ENCODE measurements at regions not wholly inside any gene's neighbourhood (a gene's known extent, or its start where the extent isn't known, plus 50 kb on each side); places are given as distances from the start of the nearest gene placed in this dataset.

DNA sequence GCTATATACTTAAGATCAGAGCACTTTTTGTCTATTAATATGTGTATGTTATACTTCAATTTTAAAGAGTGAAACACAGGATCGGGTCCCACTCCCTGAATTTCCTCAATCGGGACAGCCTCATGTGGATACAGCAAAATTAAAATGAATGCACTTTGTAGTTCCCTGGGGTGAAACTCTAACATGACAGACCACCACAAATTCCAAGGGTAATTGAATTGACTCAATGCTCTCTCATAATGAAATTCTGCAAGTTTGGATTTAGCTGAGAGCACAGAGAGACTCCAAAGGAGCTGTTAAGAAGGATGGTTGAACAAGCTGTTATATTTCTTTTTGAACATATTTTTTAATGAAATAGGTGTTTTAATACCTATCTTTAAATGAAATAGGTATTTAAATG lies 413.6 kb downstream of the GXYLT1 start:
- TF ChIP-seq, protein P1, sequence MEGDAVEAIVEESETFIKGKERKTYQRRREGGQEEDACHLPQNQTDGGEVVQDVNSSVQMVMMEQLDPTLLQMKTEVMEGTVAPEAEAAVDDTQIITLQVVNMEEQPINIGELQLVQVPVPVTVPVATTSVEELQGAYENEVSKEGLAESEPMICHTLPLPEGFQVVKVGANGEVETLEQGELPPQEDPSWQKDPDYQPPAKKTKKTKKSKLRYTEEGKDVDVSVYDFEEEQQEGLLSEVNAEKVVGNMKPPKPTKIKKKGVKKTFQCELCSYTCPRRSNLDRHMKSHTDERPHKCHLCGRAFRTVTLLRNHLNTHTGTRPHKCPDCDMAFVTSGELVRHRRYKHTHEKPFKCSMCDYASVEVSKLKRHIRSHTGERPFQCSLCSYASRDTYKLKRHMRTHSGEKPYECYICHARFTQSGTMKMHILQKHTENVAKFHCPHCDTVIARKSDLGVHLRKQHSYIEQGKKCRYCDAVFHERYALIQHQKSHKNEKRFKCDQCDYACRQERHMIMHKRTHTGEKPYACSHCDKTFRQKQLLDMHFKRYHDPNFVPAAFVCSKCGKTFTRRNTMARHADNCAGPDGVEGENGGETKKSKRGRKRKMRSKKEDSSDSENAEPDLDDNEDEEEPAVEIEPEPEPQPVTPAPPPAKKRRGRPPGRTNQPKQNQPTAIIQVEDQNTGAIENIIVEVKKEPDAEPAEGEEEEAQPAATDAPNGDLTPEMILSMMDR (IDR thresholded peaks at IDR 0.05; ENCODE audit: insufficient read depth, low read length): no peak
- no peak for TF ChIP-seq GABPA (IDR thresholded peaks at IDR 0.05; ENCODE audit: low read depth)
- TF ChIP-seq, protein P2, sequence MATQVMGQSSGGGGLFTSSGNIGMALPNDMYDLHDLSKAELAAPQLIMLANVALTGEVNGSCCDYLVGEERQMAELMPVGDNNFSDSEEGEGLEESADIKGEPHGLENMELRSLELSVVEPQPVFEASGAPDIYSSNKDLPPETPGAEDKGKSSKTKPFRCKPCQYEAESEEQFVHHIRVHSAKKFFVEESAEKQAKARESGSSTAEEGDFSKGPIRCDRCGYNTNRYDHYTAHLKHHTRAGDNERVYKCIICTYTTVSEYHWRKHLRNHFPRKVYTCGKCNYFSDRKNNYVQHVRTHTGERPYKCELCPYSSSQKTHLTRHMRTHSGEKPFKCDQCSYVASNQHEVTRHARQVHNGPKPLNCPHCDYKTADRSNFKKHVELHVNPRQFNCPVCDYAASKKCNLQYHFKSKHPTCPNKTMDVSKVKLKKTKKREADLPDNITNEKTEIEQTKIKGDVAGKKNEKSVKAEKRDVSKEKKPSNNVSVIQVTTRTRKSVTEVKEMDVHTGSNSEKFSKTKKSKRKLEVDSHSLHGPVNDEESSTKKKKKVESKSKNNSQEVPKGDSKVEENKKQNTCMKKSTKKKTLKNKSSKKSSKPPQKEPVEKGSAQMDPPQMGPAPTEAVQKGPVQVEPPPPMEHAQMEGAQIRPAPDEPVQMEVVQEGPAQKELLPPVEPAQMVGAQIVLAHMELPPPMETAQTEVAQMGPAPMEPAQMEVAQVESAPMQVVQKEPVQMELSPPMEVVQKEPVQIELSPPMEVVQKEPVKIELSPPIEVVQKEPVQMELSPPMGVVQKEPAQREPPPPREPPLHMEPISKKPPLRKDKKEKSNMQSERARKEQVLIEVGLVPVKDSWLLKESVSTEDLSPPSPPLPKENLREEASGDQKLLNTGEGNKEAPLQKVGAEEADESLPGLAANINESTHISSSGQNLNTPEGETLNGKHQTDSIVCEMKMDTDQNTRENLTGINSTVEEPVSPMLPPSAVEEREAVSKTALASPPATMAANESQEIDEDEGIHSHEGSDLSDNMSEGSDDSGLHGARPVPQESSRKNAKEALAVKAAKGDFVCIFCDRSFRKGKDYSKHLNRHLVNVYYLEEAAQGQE (IDR thresholded peaks at IDR 0.05; ENCODE audit: insufficient replicate concordance, low read depth): no peak
- TF ChIP-seq POLR2AphosphoS5 (IDR thresholded peaks at IDR 0.05; ENCODE audit: low read depth): no peak
